CD4-positive, alpha-beta T cell (primary cell): ENCODE measurements at regions not wholly inside any gene's neighbourhood (a gene's known extent, or its start where the extent isn't known, plus 50 kb on each side); places are given as distances from the start of the nearest gene placed in this dataset.

Experiments used
- ATAC-seq: fragments of 200-7000 bp; cut with Tn5 transposase; one replicate; pipeline ENCODE4 v1.10.0; 2022; ENCODE audit warnings: mild to moderate bottlenecking; ENCODE audit not compliant: poor library complexity
- CTCF ChIA-PET: fragments of 350-600 bp; sonication (Branson Sonifier 250); formaldehyde crosslinking; loops from one replicate; lab custom pipeline; 2021; ENCODE audit warnings: antibody characterized with exemption, inconsistent platforms; lab: Charles Lee
- POLR2A ChIA-PET: fragments of 350-600 bp; sonication (Branson Sonifier 250); formaldehyde crosslinking; loops from one replicate; lab custom pipeline; 2021; ENCODE audit warnings: antibody characterized with exemption, inconsistent platforms; lab: Charles Lee
- DNase-seq, 14 experiments: peaks; one replicate each; pipeline ENCODE4 v3.0.0-alpha.2; 2013 to 2020; ENCODE audit warnings: mixed read lengths in 2 of 14
- H3K27ac ChIP-seq, 2 donors: one replicate each; pipeline versions ENCODE4 v1.5.1 to v1.7.0; 2013; ENCODE audit warnings: low read length in 2 of 2, low read depth in 1 of 2, mild to moderate bottlenecking in 1 of 2
- H3K27me3 ChIP-seq, 2 experiments: 1 replicate in 1 of 2; 2 replicates in 1 of 2; pipeline versions ENCODE4 v1.6.1 to v1.7.0; 2013; ENCODE audit warnings: low read length in 2 of 2, control low read depth in 1 of 2, mild to moderate bottlenecking in 1 of 2, moderate library complexity in 1 of 2; ENCODE audit not compliant: insufficient read depth in 2 of 2, control insufficient read depth in 1 of 2
- H3K36me3 ChIP-seq: one replicate; pipeline ENCODE4 v1.6.1; 2013; ENCODE audit warnings: low read length, control low read depth; ENCODE audit not compliant: insufficient read depth
- H3K4me1 ChIP-seq: one replicate; pipeline ENCODE4 v1.6.1; 2013; ENCODE audit warnings: low read length, control low read depth; ENCODE audit not compliant: insufficient read depth
- H3K4me3 ChIP-seq: one replicate; pipeline ENCODE4 v1.5.1; 2013; ENCODE audit warnings: mild to moderate bottlenecking, low read length, moderate library complexity
- H3K9me3 ChIP-seq, 2 experiments: 1 replicate in 1 of 2; 2 replicates in 1 of 2; pipeline versions ENCODE4 v1.6.1 to v1.7.0; 2013; ENCODE audit warnings: low read length in 2 of 2, mild to moderate bottlenecking in 2 of 2, control low read depth in 1 of 2, moderate library complexity in 1 of 2; ENCODE audit not compliant: control insufficient read depth in 1 of 2, insufficient read depth in 1 of 2
- H3K27ac Mint-ChIP-seq: one replicate; pipeline ENCODE4 v1.8.0; 2020; ENCODE audit warnings: mixed read lengths
- H3K27me3 Mint-ChIP-seq: one replicate; pipeline ENCODE4 v1.8.0; 2021; ENCODE audit warnings: mixed read lengths
- H3K36me3 Mint-ChIP-seq: one replicate; pipeline ENCODE4 v1.8.0; 2021; ENCODE audit warnings: low read depth, mixed read lengths
- H3K4me1 Mint-ChIP-seq: one replicate; pipeline ENCODE4 v1.8.0; 2021; ENCODE audit warnings: low read depth, mixed read lengths
- H3K4me3 Mint-ChIP-seq: one replicate; pipeline ENCODE4 v1.8.0; 2020; ENCODE audit warnings: mild to moderate bottlenecking, mixed read lengths
- H3K9me3 Mint-ChIP-seq: one replicate; pipeline ENCODE4 v1.8.0; 2020; ENCODE audit warnings: mixed read lengths
- CTCF ChIP-seq: fragments of 200-600 bp; IDR thresholded peaks from one replicate; pipeline ENCODE4 v1.8.0; 2022; ENCODE audit warnings: antibody characterized with exemption, mild to moderate bottlenecking
- intact Hi-C, 2 experiments: fragments of 100-400 bp; cut with DNase I in 1 of 2; cut with micrococcal nuclease in 1 of 2; formaldehyde crosslinking; loops; one replicate each; pipeline versions ENCODE4 v1.15.1 to v1.9.0; 2023 to 2025; cut with DNase I, micrococcal nuclease

- H3K27ac ChIP-seq, result no peak overlapping the region
- ChIA-PET CTCF (no interaction called here), POLR2A (no interaction called here)
- intact Hi-C loops, result no loop called here
- Mint-ChIP-seq H3K27me3 (no peaks in the 10 kb centered on the region), H3K4me3 (no peak overlapping the region), H3K9me3 (no peaks in the 10 kb centered on the region), H3K36me3 (no peaks in the 10 kb centered on the region), H3K27ac (no peak overlapping the region), H3K4me1 (peaks cover 10% of the 10 kb centered on the region)
- no peak for TF ChIP-seq CTCF
- no peak overlapping the region for H3K4me3 ChIP-seq
- no peaks in the 10 kb centered on the region for H3K9me3 ChIP-seq
- no peaks in the 10 kb centered on the region for H3K36me3 ChIP-seq
- DNase-seq, result peak in 1 of 14 experiments; percentile 5
- no peak for ATAC-seq
- H3K4me1 ChIP-seq, result no peaks in the 10 kb centered on the region
- no peaks in the 10 kb centered on the region for H3K27me3 ChIP-seq
These were observed 78.8 kb downstream of the DUSP6 start for GRCh38 chr12:89273525-89273924.

- ChIA-PET CTCF (interaction anchor here (0.8 kb wide), 1 partner anchor 79 kb away, joined by 3 read pairs; no protein-coding TSS in a partner anchor), POLR2A (interaction anchor here (0.7 kb wide), 1 partner anchor 96 kb away, joined by 3 read pairs; no protein-coding TSS in a partner anchor)
- Histone ChIP-seq H3K4me3 (no peak overlapping the region), H3K27ac (no peak overlapping the region), H3K36me3 (no peaks in the 10 kb centered on the region), H3K9me3 (peaks cover 0 to 3% of the 10 kb centered on the region in 2 experiments), H3K4me1 (no peaks in the 10 kb centered on the region), H3K27me3 (no peaks in the 10 kb centered on the region)
- Mint-ChIP-seq H3K4me3 (no peak overlapping the region), H3K9me3 (no peaks in the 10 kb centered on the region), H3K27ac (no peak overlapping the region), H3K36me3 (no peaks in the 10 kb centered on the region), H3K4me1 (peaks cover 5% of the 10 kb centered on the region), H3K27me3 (no peaks in the 10 kb centered on the region)
- ATAC-seq (no peak), DNase-seq (no peak)
- intact Hi-C loops, result no loop called here
- TF ChIP-seq CTCF, result no peak
These were observed 81.8 kb downstream of the DUSP6 start for GRCh38 chr12:89270548-89270947.

- Histone ChIP-seq H3K9me3 (peaks cover 0 to 3% of the 10 kb centered on the region in 2 experiments), H3K27me3 (no peaks in the 10 kb centered on the region), H3K4me3 (no peak overlapping the region), H3K36me3 (no peaks in the 10 kb centered on the region), H3K4me1 (no peaks in the 10 kb centered on the region), H3K27ac (no peak overlapping the region)
- H3K9me3 Mint-ChIP-seq, result no peaks in the 10 kb centered on the region
- CTCF ChIA-PET, result interaction anchor here (1.2 kb wide), 1 partner anchor 13 kb away, joined by 3 read pairs; no protein-coding TSS in a partner anchor
- no peaks in the 10 kb centered on the region for H3K27me3 Mint-ChIP-seq
- no peaks in the 10 kb centered on the region for H3K36me3 Mint-ChIP-seq
- DNase-seq (no peak), ATAC-seq (no peak)
- intact Hi-C loops, result no loop called here
- H3K27ac Mint-ChIP-seq, result no peak overlapping the region
- POLR2A ChIA-PET, result interaction anchor here (1.3 kb wide), 1 partner anchor 12 kb away, joined by 3 read pairs; no protein-coding TSS in a partner anchor
- peaks cover 5% of the 10 kb centered on the region for H3K4me1 Mint-ChIP-seq
- no peak for TF ChIP-seq CTCF
- no peak overlapping the region for H3K4me3 Mint-ChIP-seq
These were observed 83.1 kb downstream of the DUSP6 start for GRCh38 chr12:89269174-89269573.
